Suprapubic skin (tissue), 4 donors: ENCODE measurements at regions not wholly inside any gene's neighbourhood (a gene's known extent, or its start where the extent isn't known, plus 50 kb on each side); places are given as distances from the start of the nearest gene placed in this dataset.

Source experiments
- DNase-seq, 2 donors: peaks; one replicate each; pipeline ENCODE4 v3.0.0-alpha.2; 2019; ENCODE audit warnings: low spot score in 2 of 2
- H3K27ac ChIP-seq: fragments of 200-600 bp; sonication (generic); one replicate; pipeline ENCODE4 v1.5.1; 2019
- H3K27me3 ChIP-seq: fragments of 200-600 bp; sonication (generic); one replicate; pipeline ENCODE4 v1.5.1; 2019
- H3K36me3 ChIP-seq: fragments of 200-600 bp; sonication (generic); one replicate; pipeline ENCODE4 v1.5.1; 2019
- H3K4me1 ChIP-seq: fragments of 200-600 bp; sonication (generic); one replicate; pipeline ENCODE4 v1.5.1; 2019
- H3K4me3 ChIP-seq: fragments of 200-600 bp; sonication (generic); one replicate; pipeline ENCODE4 v1.5.1; 2019; ENCODE audit warnings: mild to moderate bottlenecking
- H3K9me3 ChIP-seq: fragments of 200-600 bp; sonication (generic); one replicate; pipeline ENCODE4 v1.5.1; 2019
- CTCF ChIP-seq, 2 donors: fragments of 200-600 bp in 1 of 2; fragments of 450-650 bp in 1 of 2; sonication (generic) in 1 of 2; IDR thresholded peaks; one replicate each; pipeline ENCODE4 v1.5.1; 2016 to 2019; ENCODE audit warnings: antibody characterized with exemption in 2 of 2, mild to moderate bottlenecking in 1 of 2, moderate library complexity in 1 of 2
- EP300 ChIP-seq: sonication (generic); formaldehyde crosslinking; IDR thresholded peaks from one replicate; pipeline ENCODE4 v1.6.1; 2017; ENCODE audit warnings: antibody characterized with exemption
- POLR2A ChIP-seq, 2 donors: fragments of 450-650 bp; IDR thresholded peaks; one replicate each; pipeline ENCODE4 v1.6.1; 2017; ENCODE audit warnings: antibody characterized with exemption in 2 of 2, mild to moderate bottlenecking in 2 of 2, moderate library complexity in 2 of 2
- POLR2AphosphoS5 ChIP-seq, 3 donors: sonication (generic); formaldehyde crosslinking; IDR thresholded peaks; one replicate each; pipeline ENCODE4 v1.6.1; 2017; ENCODE audit warnings: antibody characterized with exemption in 3 of 3
- WGBS: methylation state at CpG from one replicate; pipeline ENCODE4 v1.1.5; 2018; 5-methylcytosine and 5-hydroxymethylcytosine counted together

- 80% methylated on average over 2 of the region's 2 CpGs for WGBS
- Histone ChIP-seq H3K9me3 (no peaks in the 10 kb centered on the region), H3K4me1 (no peaks in the 10 kb centered on the region), H3K4me3 (no peak overlapping the region), H3K36me3 (no peaks in the 10 kb centered on the region), H3K27ac (no peak overlapping the region), H3K27me3 (no peaks in the 10 kb centered on the region)
- TF ChIP-seq EP300: no peak
- no peak for DNase-seq
Observed at GRCh38 chr3:23146163-23146562, 57.0 kb upstream of the UBE2E2 start.

GRCh38 chr3:23152989-23153388, 50.1 kb upstream of the UBE2E2 start:
- no peaks in the 10 kb centered on the region for H3K4me1 ChIP-seq
- no peak for TF ChIP-seq EP300
- TF ChIP-seq CTCF (IDR thresholded peaks at IDR 0.05): no peak
- no peak for TF ChIP-seq POLR2AphosphoS5 (IDR thresholded peaks at IDR 0.05)
- no peak for TF ChIP-seq POLR2A (IDR thresholded peaks at IDR 0.05)
- H3K9me3 ChIP-seq: peaks cover 3% of the 10 kb centered on the region
- DNase-seq: no peak
- H3K27me3 ChIP-seq: no peaks in the 10 kb centered on the region
- no peak overlapping the region for H3K4me3 ChIP-seq
- H3K27ac ChIP-seq: no peak overlapping the region
- no peaks in the 10 kb centered on the region for H3K36me3 ChIP-seq
